ENCODE measurements at regions not wholly inside any gene's neighbourhood (a gene's known extent, or its start where the extent isn't known, plus 50 kb on each side); places are given as distances from the start of the nearest gene placed in this dataset.

DNA sequence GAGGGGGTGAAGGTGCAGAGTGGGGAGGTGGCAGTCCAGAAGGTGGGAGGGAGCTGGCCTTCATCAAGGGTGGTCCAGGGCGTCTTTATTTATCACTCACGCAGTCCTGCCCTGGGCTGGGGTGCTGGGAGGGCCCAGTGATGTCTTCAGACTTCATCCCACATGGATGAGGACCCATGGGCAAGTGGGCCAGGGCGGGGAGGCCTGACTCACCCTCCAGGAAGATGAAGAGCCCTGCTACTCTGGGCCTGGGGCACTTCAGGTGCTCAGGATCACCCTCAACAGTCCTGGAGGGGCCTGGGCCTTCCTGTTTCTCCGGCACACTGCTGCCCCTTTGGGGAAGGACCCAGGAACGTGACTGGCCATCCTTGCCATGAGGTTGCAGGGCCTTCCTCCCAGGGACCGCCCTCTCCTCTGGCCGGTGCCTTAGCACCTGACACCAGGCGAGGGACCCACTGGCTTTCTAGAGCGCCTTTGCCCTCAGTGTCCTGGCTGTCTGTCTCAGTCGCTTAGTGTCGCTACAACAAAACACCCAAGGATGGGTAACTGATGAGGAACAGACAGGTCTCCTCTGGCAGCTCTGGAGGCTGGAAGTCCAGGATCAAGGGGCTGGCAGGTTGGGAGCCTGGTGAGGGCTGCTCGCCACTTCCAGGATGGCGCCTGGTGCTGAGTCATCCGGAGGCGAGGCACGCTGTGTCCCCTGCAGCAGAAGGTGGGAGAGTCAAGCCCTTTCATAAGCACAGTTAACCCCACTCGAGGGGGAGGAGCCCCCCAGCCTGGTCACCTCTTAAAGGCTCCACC is 57.8 kb upstream of the HS6ST1 start:
- H3K4me3 ChIP-seq (ENCODE audit: low read length): no peak overlapping the region
- no peak for TF ChIP-seq ZNF274 (IDR thresholded peaks at IDR 0.05; ENCODE audit: low read depth, low read length)

- TF ChIP-seq ZNF274 (IDR thresholded peaks at IDR 0.05; ENCODE audit: low read depth, low read length): no peak
- no peak overlapping the region for H3K4me3 ChIP-seq (ENCODE audit: low read length)
Observed at GRCh38 chr2:128377071-128377910, 58.6 kb upstream of the HS6ST1 start.

GRCh38 chr2:128378231-128379020 is 59.8 kb upstream of the HS6ST1 start:
- H3K4me3 ChIP-seq (ENCODE audit: low read length): no peak overlapping the region
- TF ChIP-seq ZNF274 (IDR thresholded peaks at IDR 0.05; ENCODE audit: low read depth, low read length): no peak

GRCh38 chr2:128379021-128380015 is 60.6 kb upstream of the HS6ST1 start:
- no peak for TF ChIP-seq ZNF274 (IDR thresholded peaks at IDR 0.05; ENCODE audit: low read depth, low read length)
- H3K4me3 ChIP-seq (ENCODE audit: low read length): no peak overlapping the region

DNA sequence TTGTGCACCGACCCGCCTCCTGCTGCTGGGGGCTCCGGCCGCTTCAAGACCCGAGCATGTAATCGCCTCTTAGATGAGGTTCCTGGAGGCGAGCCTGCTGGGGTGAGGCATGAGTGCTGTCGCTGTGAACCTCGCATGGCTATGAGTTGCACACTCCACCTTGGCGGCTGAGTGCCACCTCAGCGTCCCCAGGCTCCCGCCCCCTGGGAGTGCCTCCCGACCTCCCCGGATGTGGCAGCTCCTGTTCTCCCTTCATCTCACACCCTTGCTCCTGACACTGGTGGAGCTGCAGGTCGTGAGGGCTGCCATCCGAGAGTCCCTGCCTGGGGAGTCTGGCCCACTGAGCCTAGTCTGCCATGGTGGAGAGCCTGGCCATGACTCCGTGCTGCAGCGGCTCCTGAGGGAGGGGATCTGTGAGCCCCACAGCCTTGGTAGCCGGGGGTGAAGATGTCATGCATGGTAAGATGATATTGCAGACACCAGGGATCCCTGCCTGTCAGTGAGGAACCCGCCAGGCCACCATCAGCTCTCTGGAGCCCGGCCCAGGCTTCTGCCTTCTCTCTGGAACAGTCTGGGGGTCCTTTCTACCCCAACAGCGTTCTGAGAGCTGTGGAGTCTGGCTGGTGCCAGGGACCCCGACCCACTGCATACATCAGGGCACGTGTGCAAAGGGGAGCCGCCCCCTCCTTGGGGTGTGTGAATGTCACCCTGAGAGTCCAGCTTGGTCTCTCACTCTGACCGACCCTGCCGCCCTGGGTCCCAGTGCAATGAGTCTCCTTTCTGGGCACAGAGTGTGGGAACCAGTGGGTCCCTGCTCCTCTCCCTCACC is 61.6 kb upstream of the HS6ST1 start:
- no peak for TF ChIP-seq ZNF274 (IDR thresholded peaks at IDR 0.05; ENCODE audit: low read depth, low read length)
- H3K4me3 ChIP-seq (ENCODE audit: low read length): no peak overlapping the region

GRCh38 chr2:128380961-128381938 is 62.6 kb upstream of the HS6ST1 start:
- TF ChIP-seq ZNF274 (IDR thresholded peaks at IDR 0.05; ENCODE audit: low read depth, low read length): no peak
- no peak overlapping the region for H3K4me3 ChIP-seq (ENCODE audit: low read length)

- TF ChIP-seq ZNF274 (IDR thresholded peaks at IDR 0.05; ENCODE audit: low read depth, low read length): no peak
- H3K4me3 ChIP-seq (ENCODE audit: low read length): no peak overlapping the region
Observed at GRCh38 chr2:128384446-128384845, 65.8 kb upstream of the HS6ST1 start.

DNA sequence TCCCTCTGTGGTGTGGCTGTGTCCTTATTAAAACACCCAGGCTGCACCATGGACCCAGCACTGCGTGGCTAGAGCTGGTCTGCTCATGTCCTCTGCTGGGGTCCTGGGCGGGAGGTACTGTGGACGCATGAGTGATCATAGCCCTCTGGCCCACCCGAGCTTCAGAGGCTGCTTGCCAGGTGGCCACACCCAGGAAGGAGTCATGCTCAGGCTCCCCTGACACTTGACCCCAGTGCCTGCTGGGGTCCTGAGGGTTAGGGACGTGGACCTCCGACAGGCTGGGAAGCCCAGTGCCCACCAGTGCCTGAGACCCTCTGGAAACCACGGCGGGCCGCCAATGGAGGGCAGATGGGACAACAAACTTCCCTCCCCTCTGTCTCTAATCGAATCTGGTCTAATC is 66.3 kb upstream of the HS6ST1 start:
- no peak overlapping the region for H3K4me3 ChIP-seq (ENCODE audit: low read length)
- TF ChIP-seq ZNF274 (IDR thresholded peaks at IDR 0.05; ENCODE audit: low read depth, low read length): no peak

GRCh38 chr2:128385365-128385764 is 66.7 kb upstream of the HS6ST1 start:
- no peak for TF ChIP-seq ZNF274 (IDR thresholded peaks at IDR 0.05; ENCODE audit: low read depth, low read length)
- no peak overlapping the region for H3K4me3 ChIP-seq (ENCODE audit: low read length)

GRCh38 chr2:128386066-128386465 is 67.4 kb upstream of the HS6ST1 start:
- TF ChIP-seq ZNF274 (IDR thresholded peaks at IDR 0.05; ENCODE audit: low read depth, low read length): no peak
- H3K4me3 ChIP-seq (ENCODE audit: low read length): no peak overlapping the region

- H3K4me3 ChIP-seq (ENCODE audit: low read length): no peak overlapping the region
- TF ChIP-seq ZNF274 (IDR thresholded peaks at IDR 0.05; ENCODE audit: low read depth, low read length): no peak
Observed at GRCh38 chr2:128388499-128388941, 69.9 kb upstream of the HS6ST1 start.

All from GM08714 (cell line).